ENCODE measurements at regions not wholly inside any gene's neighbourhood (a gene's known extent, or its start where the extent isn't known, plus 50 kb on each side); places are given as distances from the start of the nearest gene placed in this dataset.

- no peak overlapping the region for H3K4me3 ChIP-seq (replicated peaks; ENCODE audit: low read depth, low read length)
- no peak for DNase-seq (ENCODE audit: low read depth)
- no peak for TF ChIP-seq CTCF (IDR thresholded peaks at IDR 0.05; ENCODE audit: low read length, missing control alignments)
Measured at GRCh38 chr2:4576075-4576474, 872.7 kb downstream of the DCDC2C start.

DNA sequence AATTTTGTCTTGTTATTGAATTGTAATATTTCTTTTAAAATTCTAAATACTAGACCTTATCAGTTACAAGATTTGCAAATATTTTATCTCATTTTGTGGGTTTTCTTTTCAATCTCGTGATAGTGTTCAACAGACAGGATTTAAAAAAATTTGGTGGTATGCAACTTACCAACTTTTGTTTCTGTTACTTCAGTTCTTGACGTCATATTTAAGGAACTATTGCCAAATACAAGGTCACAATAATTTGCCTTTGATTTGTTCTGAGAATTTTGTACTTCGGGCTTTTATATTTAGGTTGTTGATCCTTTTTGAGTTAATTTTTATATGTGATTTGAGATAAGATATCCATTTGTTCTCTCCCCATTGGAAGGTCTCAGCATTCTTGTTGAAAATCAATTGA is 876.6 kb downstream of the DCDC2C start:
- TF ChIP-seq CTCF (IDR thresholded peaks at IDR 0.05; ENCODE audit: low read length, missing control alignments), result no peak
- H3K4me3 ChIP-seq (replicated peaks; ENCODE audit: low read depth, low read length), result no peak overlapping the region
- no peak for DNase-seq (ENCODE audit: low read depth)

DNA sequence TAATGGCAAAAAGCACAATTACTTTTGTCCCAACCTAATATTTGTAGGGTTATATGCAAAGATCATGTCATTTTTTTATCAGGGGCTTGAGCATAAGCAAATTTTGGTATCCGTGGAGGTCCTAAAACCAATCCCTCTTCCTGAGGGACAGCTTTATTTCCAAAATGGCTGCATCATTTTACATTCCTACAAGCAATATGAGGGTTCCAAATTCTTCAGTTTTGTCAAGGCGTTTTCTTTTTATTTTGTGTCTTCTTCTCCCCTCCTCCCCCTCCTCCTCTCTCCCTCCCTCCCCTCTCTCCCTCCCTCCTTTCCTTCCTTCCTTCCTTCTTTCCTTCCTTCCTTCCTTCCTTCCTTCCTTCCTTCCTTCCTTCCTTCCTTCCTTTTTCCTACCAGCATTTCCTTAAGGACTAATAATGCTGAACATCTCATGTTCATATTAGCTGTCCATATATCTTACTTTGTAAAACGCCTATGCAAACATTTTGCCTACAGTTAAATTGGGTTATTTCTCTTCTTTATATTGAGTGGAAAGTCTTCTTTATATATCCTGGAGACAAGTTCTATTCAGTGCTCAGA is 881.8 kb downstream of the DCDC2C start:
- no peak for DNase-seq (ENCODE audit: low read depth)
- H3K4me3 ChIP-seq (replicated peaks; ENCODE audit: low read depth, low read length), result no peak overlapping the region
- no peak for TF ChIP-seq CTCF (IDR thresholded peaks at IDR 0.05; ENCODE audit: low read length, missing control alignments)

DNA sequence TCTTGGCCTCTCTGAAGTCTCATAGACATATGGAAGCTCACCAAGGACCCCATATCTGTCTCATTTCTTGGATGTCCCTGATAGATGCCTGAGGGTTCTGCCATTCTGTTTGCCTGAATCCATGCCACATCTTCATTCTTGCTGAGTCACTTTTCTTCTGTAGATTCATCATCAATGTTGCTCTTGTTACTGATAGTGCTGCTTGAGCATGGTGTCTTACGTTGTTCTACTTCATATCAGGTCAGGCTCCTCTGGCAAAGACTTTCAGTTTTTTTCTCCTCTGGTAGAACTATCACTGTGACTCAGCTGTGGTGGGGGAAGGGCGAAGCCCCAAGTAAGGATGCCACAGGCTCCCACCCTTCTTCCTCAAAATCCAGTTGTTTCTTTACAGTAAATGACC is 885.2 kb downstream of the DCDC2C start:
- DNase-seq (ENCODE audit: low read depth), result no peak
- TF ChIP-seq CTCF (IDR thresholded peaks at IDR 0.05; ENCODE audit: low read length, missing control alignments), result no peak
- H3K4me3 ChIP-seq (replicated peaks; ENCODE audit: low read depth, low read length), result no peak overlapping the region

DNA sequence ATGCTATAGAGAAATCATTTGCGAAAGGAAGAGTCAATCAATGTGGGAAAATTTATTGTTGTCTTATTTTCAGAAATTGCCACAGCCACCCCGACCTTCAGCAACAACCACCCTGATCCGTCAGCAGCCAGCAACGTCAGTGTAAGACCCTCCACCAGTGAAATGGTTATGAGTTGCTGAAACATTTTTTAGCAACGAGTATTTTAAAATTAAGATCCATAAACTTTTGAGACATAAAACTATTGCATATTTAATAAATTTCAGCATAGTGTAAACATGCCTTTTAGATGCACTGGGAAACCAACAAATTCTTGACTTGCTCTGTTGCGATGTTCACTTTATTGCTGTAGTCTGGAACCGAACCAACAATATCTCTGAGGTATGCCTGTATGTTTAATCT is 887.9 kb downstream of the DCDC2C start:
- no peak overlapping the region for H3K4me3 ChIP-seq (replicated peaks; ENCODE audit: low read depth, low read length)
- TF ChIP-seq CTCF (IDR thresholded peaks at IDR 0.05; ENCODE audit: low read length, missing control alignments), result no peak
- DNase-seq (ENCODE audit: low read depth), result no peak

DNA sequence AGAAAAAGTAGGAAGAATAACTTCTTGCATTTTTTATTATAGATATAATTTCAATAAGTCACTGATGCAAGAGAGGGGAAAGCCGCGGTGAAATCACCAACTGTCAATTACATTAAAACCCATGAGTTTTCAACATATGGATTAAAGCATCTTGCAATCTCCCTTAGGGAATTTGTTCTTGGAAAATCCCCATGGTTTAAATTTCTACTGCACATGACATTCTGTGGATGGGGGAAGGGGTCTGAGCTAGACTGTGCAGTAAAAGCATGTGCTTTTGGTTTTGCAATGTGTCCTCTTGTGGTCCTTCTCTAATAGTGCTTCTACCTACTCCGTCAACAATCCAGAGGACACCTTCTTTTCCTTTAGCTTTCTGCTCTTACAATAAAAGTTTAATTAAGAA is 894.0 kb downstream of the DCDC2C start:
- no peak overlapping the region for H3K4me3 ChIP-seq (replicated peaks; ENCODE audit: low read depth, low read length)
- TF ChIP-seq CTCF (IDR thresholded peaks at IDR 0.05; ENCODE audit: low read length, missing control alignments), result no peak
- no peak for DNase-seq (ENCODE audit: low read depth)

GRCh38 chr2:4604767-4605166 is 901.4 kb downstream of the DCDC2C start:
- DNase-seq (ENCODE audit: low read depth), result no peak

More at GRCh38 chr2:4604767-4605166, 901.4 kb downstream of the DCDC2C start:
- no peak overlapping the region for H3K4me3 ChIP-seq (replicated peaks; ENCODE audit: low read depth, low read length)
- no peak for TF ChIP-seq CTCF (IDR thresholded peaks at IDR 0.05; ENCODE audit: low read length, missing control alignments)

All from fibroblast of pulmonary artery (primary cell).